NCI-H2227 (cell line): ENCODE measurements at regions not wholly inside any gene's neighbourhood (a gene's known extent, or its start where the extent isn't known, plus 50 kb on each side); places are given as distances from the start of the nearest gene placed in this dataset.
"Not testable (repeated sequence)": the region's sequence is repeated elsewhere in the genome, so short reads cannot be mapped to it uniquely, and the experiment has no call there.

Experiments used
- DNase-seq: peaks from one replicate; lab custom pipeline; 2025; ENCODE audit not compliant: unreplicated experiment; lab: John Stamatoyannopoulos, UW

DNA sequence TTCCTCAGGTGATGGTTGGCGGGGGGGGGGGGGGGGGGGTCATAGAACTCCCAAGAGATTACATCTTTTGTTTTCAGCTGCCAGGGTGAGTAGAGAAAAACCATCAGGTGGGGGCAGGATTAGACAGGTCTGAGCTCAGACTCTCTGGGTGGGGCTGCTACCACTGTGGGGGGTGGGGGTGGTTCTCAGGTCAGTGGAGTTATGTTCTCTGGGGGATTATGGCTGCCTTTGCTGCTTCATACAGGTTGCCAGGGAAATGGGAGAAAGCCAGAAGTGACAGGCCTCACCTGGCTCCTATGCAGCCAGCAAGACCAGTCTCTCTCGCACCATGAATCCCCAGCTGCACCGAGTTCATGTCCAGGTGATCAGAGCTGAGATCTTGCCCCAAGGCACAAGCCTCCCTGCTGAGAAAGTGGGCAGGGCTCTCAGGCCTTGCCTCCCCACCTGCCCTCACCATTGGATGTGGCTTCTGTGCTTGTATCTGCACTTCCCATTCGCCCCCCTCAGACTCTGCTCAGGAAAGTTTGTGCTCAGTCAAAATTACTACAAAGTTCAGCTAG is 828.1 kb downstream of the MCTP2 start:
- no peak for DNase-seq

DNA sequence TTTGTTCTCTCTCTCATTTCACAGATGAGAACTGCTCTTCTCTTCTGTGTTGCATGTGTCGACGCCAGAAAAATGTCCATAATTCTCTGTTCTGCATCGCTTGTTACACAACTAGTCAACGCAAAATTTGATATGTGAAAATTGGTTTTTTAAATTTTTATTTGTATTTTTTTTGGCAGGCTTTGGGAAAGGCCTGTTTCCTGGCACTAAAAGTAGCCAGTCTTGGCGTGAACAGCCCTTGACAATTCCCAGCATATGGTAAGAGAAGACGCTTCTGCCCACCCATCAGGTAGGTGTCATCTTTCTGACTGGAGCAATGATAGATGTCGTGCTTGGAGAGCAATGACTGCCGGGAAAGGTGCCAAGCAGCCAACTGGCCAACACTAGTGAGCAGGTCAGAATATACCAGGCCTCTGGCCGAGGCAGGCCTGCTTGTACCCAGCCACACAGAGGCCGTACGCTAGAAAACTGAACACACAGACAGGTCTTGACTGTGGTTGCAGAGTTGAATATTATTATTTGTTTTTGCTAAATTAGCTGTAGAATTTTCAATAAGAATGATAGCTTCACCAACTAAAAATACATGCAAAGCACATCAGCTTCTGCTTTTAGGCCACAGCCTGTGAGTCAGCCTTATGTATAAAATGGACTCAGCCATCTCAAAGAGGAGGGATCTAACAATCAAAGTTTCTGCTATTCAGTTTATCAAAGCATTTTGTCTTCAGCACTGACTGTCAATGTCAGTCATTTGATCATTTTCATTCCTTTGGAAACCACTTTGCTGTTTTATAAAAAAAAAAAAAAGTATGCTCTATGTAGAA is 837.5 kb downstream of the MCTP2 start:
- DNase-seq, result no peak

DNA sequence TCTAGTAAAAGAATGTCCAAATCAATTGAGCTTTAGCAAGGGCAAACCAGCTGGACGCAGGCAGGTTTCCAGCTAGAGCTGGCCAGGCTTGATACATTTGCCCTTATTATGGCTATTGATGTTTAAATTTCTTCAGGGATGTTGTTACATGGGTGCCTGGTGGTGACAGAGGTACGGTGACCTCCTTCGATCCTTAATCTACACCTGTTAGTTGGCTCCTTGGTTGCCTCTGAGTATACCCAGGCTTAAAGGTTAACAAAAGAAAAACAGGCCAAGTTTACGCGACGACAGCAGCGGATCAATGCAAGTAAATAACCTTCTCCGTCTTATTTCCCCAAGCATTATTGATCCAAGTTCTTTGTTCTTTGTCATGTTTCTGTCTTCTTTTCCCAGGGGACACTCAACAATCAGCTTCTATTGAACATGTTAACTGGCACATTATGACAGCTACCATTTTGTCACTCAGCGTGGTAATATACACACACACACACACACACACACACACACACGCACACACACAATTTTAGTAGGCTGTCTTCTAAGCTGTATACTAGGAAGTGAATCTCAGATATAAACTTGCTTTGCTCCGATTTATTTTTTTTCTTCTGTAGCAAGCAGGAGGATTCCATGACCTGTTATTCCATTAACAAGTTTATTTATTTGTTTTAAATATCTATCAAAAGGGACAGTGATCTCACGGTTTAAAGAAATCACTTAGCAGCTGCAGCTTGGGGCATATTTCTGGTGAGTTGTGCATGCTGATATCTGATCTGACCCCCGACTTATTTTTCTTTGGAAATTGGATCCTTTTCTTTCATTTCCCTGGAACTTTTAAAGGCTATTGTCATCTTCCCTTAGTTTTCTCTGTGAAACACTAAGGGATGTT is 844.7 kb downstream of the MCTP2 start:
- no peak for DNase-seq

DNA sequence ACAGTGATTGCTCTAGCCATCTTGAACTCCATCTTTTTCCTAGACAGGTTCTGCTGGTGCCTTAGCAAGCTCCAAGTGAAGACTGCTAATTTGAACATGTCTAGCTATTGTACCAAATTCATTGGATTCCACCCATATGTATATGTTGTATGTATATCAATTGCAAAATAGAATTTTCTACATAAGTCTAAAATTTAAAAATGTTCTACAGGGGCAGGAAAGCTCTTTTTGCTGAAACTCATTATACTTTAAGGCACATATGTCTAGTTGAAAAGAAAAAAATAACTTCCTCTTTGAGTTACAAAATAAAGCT is 845.3 kb downstream of the MCTP2 start:
- no peak for DNase-seq

DNA sequence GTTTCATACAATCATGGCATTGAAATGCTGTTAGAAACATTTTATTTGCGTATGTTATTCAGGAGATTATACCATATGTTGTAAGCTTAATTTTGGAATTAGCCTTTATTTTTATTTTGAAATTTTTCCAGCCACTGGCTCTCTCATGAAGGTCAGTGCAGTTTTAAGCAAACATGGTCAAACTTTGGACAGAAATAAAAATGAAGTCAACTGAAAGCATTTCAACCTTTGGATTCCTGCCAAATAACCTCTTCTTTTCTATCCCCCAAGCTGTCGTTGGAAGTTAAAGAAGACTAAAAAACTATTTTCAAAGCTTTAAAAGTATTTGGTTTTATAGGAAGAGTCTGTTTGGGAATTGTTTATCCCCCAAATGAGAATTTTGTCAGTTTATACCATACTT is 846.6 kb downstream of the MCTP2 start:
- DNase-seq, result no peak

DNA sequence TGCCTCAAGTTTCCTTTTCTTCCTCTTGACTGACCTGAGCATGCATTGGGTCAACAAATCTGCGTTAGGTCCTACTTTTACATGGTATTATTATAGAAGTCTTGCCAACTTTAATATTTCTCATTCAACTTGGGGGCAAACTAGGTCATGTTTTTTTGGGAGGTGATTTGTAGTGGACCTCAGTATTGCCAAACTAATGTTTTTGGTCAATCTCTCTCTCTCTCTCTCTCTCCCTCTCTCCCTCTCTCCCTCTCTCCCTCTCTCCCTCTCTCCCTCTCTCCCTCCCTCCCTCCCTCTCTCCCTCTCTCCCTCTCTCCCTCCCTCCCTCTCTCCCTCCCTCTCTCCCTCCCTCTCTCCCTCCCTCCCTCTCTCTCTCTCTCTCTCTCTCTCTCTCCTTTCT is 848.9 kb downstream of the MCTP2 start:
- DNase-seq, result not testable (repeated sequence)

DNA sequence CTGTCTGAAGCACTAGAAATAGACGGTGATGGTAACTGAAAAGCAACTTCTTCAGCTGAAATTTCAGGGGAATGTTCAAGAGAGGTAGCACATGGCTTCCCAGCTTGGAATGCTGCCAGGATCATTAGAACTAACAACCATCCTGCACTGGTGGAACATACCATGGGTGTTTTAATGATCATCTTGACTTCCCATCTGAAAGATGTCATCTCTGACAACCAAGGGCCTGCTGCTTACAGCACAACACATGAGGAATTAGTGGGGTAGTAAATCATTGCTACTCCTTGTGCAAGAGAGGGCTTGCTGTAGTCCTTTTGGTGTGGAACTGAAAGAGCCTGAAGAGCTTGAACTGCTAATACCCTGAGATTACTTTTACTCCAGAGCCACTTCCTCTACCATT is 853.7 kb downstream of the MCTP2 start:
- peak; percentile 23 for DNase-seq

DNA sequence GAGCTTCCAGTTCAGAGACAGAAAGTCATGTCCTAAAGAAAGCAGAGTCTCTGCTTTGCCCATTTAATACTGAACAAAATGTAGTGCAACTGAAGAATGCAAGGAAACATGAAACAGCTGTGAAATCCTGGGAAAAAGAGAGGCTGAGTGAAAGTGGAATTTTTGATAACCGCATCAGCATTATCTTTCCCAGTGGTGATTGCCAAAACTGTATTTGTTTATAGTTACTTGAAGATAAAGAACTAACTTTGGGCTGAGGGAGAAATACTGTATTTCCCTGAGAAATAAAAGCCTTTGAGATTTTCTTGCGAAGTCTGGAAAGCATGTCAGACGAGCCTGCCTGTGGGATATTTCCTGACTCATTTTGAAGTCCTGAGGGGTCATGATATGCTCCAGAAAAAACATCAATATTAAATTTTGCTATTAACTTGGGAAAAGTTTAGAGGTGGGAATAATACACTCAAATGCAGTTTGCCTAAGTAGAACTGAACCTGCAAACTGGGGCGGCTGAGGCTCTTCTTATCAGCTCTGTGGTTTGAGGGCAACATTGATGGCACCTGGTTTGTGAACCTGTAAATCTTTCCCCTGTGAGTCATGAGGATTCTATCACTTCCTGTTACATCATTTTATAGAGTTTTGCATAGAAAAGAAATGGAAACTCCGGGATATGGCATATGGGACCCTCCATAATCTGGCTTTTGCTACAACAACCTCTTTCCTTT is 855.3 kb downstream of the MCTP2 start:
- no peak for DNase-seq

DNA sequence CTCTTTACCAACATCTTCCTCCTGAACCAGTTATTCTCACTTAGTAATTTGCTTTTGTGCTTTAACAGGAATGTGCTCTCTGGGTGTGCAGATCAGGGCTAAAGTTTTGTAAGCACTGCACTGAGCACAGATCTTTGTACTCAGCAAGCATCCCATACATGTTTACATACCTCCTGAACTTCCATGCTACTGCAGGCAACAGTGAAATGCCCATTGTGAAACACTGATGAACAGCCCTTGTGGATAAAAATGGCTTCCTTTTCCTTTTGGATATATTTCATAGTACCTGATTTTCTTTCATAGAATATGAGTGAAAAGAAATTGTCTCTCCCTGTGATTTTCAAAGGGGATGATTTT is 855.9 kb downstream of the MCTP2 start:
- no peak for DNase-seq

DNA sequence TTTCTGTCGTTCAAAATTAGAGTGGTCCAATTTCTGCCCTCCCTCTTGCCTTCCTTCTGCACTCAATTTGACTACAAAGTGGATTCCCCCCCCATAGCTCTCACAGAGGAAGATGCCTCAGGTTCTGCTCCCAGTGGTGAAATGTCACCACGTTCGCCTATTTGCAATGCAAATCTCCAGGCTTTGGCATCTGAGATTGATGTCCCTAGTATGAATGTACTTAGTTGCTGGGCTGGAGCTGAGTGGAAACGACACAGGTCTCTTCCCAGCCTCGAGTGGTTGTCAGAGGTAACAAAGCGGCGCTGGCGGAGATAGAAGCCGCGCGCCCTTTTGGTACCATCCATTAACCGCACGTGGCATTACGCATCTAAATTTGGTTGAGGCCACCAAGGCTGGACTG is 860.1 kb downstream of the MCTP2 start:
- DNase-seq, result no peak

DNA sequence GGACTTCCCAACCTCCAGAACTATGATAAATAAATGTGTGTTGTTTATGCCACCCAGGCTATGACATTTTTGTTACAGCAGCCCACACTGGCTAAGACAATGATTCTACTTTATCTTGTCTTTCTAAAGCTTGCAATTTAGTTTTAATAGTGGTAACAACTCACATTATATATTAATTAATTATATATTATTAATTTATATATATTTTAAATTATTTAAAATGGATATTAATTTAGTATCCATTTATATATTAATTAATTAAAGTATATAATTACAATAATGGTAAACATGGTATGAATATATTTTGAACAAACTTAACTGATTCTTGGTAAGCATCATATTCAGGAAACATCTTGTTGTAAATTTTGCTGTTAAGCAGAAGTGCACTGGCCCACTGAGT is 863.9 kb downstream of the MCTP2 start:
- DNase-seq, result no peak

DNA sequence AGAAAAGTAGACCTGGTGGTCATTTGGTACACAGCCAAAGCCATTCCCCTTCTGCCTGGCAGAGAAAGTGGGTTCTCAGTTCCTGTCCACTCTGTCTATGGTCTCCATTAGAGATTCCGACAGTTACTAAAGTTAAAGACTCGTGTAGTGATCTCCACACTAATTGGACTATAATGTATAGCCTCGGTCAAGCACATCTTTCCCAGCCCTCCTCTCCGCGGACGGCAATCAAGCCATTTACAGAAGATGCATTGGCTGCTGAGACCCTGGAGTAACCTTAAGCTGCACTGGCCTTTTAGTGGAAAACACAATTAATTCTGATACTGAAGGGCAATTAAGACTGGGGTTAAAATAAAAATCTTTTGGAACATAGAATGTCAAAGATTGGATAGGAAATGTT is 865.3 kb downstream of the MCTP2 start:
- no peak for DNase-seq

DNA sequence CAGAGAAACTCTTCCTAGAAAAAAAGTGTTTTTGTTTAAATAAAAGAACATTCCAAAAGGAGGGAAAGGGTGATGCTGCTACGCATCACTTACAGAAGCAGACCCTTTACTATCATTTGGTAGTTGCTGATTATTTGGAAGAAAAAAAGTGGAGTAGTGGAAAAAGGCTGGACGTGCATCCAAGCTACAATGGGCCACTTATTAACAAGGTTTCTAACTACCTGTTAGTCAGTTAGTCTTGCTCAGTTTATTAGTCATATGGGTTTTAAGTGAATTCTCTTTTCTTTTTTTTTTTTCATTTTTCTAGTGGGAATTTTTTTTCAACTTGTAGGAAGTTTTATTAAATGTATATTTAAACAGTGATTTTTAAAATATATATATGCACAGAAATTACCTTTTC is 866.0 kb downstream of the MCTP2 start:
- DNase-seq, result no peak

DNA sequence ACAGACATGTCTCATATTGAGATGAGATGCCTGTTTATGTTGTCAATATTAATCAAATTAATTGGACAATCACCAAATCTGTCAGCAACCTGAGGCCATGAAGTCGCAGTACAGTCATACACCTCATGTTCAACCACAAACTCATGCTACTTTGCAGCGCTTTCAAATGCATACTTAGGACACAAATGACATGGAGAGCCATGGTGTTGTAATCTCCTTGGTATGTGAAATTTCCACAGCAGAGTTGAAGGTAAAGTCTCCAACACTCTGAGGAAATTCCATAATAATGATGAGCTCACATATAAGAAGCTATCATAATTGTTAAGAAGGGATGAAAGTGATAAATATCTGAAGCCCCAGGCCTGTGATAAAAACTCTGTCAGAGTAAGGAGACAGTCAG is 873.9 kb downstream of the MCTP2 start:
- no peak for DNase-seq

DNA sequence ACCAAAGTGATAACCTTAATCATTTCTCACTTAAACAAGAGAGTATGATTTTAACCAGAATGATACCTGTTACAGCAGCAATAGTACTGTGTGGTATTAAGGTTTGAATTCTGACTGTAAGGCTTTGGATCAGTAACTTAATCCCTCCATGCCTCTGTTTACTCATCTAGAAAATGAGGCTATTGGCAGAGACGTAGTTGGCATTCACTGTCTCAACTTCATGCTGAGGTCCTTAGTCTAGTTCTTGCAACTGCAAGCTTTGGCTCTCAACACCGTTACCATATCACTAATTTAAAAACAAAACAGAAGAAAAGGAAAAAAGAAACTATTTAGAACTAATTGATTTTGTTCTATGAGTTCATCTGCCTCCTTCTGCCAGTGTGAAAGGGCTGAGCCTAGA is 875.4 kb downstream of the MCTP2 start:
- no peak for DNase-seq

DNA sequence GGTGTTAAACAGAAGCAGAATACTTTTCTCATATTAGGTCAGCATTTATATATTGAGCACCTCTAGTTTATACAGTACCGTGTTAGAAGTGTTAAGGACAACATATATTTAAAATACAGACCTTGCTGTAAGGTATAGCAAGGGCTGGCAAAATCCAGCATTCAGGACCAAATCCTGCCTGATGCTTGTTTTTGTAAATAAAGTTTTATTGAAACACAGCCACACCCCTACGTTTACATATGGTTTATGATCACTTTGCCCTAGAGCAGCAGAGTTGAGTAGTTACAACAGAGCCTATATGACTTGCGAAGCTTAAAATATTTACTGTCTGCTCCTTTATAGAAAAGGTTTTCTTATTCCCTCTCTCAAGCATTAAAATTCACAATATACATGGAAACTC is 877.3 kb downstream of the MCTP2 start:
- DNase-seq, result no peak

DNA sequence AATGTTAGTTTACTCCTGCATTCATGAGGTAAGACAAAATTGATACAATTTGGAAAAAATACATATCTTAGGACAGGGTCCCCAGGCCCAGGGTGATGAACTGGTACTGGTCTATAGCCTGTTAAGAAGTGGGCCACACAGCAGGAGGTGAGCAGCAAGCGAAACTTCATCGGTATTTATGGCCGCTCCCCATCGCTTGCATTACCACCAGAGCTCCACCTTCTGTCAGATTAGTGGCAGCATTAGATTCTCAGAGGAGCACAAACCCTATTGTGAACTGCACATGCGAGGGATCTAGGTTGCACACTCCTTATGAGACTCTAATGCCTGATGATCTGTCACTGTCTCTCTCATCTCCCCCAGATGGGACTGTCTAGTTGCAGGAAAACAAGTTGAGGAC is 880.6 kb downstream of the MCTP2 start:
- no peak for DNase-seq

DNA sequence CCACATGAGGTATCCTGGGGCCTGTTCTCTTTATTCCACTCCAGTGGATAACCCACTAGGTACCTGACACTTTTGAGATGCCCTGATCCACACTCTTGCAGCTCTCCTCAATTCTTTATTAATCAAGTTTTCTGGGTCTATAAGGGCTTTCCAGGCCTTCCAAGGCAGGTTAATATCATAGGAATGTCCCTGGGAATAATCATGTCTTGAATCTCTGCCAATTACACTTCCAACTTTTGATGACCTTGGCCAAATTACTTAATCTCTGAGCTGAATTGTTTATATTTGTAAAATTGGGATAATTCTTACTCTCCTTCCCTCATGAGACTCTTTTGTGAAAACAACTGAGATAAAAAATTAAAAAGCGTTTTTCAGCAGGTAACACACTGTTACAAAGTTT is 881.7 kb downstream of the MCTP2 start:
- DNase-seq, result no peak

DNA sequence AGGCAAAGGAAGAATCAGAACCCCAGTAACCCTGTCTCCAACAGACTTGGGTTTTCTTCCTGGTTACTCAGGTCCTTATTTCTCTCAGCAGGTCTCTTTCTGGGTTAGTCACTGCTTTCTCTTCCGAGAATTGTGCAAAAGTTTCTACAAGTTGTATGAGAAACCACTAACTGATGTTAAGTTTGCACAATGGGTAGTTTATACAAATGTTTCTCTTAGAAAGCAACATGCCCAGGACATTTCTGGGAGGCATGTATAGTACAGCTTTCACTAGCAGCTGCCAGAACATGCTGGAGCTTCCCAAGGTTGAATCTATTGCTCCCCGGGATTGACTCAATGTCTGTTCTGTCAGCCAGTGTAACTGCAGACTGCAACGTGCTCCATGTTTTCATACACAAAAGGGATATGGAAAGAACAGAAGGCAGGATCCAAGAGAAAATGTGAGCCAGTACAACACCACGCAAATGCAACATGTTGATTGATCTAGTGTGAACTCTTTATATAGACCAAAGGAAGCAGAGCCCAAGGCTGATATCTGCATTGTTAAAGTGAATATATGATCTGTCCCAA is 887.8 kb downstream of the MCTP2 start:
- no peak for DNase-seq

DNA sequence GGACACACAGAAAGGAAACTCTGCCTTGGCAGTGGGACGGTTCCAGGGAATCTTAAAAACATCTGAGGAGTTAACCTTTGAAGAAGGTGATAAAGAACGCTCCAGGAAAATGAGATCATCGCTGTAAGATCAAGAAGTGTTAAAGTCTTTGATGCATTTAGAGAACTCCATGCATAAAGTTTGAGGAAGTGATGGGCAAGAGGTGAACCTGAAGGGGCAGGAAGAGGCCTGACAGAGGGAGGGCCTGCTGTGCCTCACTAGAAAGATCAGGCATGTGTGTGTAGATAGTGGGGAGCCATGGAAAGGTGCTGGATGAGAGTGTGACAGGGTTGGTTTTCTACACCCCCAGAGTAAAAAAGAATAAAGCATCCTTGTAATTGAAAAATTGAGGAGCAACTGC is 889.2 kb downstream of the MCTP2 start:
- no peak for DNase-seq

DNA sequence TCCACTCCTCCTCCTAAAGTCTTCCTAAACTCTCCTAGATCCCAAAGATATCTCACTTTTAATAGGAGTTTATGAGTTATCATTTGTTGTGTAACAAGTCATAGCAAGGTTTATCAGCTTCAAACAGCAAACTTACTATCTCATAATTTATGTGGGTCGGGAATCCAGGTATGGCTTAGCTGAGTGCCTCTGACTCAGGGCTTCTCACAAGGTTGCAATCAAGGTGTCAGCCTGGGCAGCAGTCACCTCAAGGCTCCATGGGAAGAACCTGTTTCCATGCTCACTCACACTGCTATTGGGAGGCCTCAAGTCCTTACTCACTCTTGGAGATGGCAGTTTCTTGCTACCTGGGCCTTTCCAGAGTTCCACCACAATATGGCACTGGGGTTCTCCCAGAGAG is 889.8 kb downstream of the MCTP2 start:
- no peak for DNase-seq
